Kidney (tissue), 13 donors: ENCODE measurements at regions not wholly inside any gene's neighbourhood (a gene's known extent, or its start where the extent isn't known, plus 50 kb on each side); places are given as distances from the start of the nearest gene placed in this dataset.

Experiments
- DNase-seq, 5 donors: peaks; one replicate each; pipeline ENCODE4 v3.0.0-alpha.2; 2013 to 2020
- FAIRE-seq: peaks from 2 replicates; lab custom pipeline; 2012; peaks lifted over from hg19 to GRCh38; lab: Jason Lieb, UNC
- H3K27ac ChIP-seq, 2 donors: one replicate each; pipeline ENCODE4 v1.7.0; 2013; ENCODE audit warnings: low read depth in 2 of 2, low read length in 2 of 2, inconsistent platforms in 1 of 2
- H3K27me3 ChIP-seq: one replicate; pipeline ENCODE4 v1.7.1; 2013; ENCODE audit warnings: low read length, inconsistent platforms; ENCODE audit not compliant: control insufficient read depth, insufficient read depth
- H3K36me3 ChIP-seq, 3 donors: one replicate each; pipeline versions ENCODE4 v1.7.0 to v1.7.1; 2013; ENCODE audit warnings: low read length in 3 of 3, control low read depth in 1 of 3, inconsistent platforms in 1 of 3; ENCODE audit not compliant: insufficient read depth in 3 of 3, control insufficient read depth in 2 of 3
- H3K4me1 ChIP-seq, 3 donors: one replicate each; pipeline versions ENCODE4 v1.7.0 to v1.7.1; 2013; ENCODE audit warnings: low read length in 3 of 3, inconsistent platforms in 1 of 3, low read depth in 1 of 3; ENCODE audit not compliant: control insufficient read depth in 2 of 3, insufficient read depth in 2 of 3
- H3K4me3 ChIP-seq, 3 donors: one replicate each; pipeline versions ENCODE4 v1.7.0 to v1.8.1; 2013; ENCODE audit warnings: low read length in 3 of 3, control low read depth in 1 of 3, inconsistent platforms in 1 of 3
- H3K9ac ChIP-seq, 3 donors: one replicate each; pipeline versions ENCODE4 v1.7.0 to v1.7.1; 2013; ENCODE audit warnings: low read length in 3 of 3, control low read depth in 1 of 3, inconsistent platforms in 1 of 3
- H3K9me3 ChIP-seq, 3 donors: one replicate each; pipeline versions ENCODE4 v1.7.0 to v1.7.1; 2013; ENCODE audit warnings: low read length in 3 of 3, control low read depth in 1 of 3, inconsistent platforms in 1 of 3; ENCODE audit not compliant: control insufficient read depth in 2 of 3, insufficient read depth in 1 of 3
- intact Hi-C: fragments of 100-400 bp; cut with DNase I; formaldehyde crosslinking; loops from one replicate; pipeline ENCODE4 v1.11.1; 2022
- TF ChIP-seq, protein P1 (sequence below): IDR thresholded peaks from 3 replicates; pipeline ENCODE4 v1.5.1; 2012; ENCODE audit warnings: mild to moderate bottlenecking, moderate library complexity, borderline replicate concordance; ENCODE audit not compliant: insufficient read depth; ENCODE audit errors: extremely low read depth
- donor health status: control.
- donor health status: control.
- donor health status: control.
- donor health status: control.
- donor health status: control.
- donor health status: DM: yes; HTN: yes; CAD: no.
- donor health status: Normal renal cell carcinoma (clear cell type).

- no peak overlapping the region for H3K27ac ChIP-seq
- TF ChIP-seq, protein P1, sequence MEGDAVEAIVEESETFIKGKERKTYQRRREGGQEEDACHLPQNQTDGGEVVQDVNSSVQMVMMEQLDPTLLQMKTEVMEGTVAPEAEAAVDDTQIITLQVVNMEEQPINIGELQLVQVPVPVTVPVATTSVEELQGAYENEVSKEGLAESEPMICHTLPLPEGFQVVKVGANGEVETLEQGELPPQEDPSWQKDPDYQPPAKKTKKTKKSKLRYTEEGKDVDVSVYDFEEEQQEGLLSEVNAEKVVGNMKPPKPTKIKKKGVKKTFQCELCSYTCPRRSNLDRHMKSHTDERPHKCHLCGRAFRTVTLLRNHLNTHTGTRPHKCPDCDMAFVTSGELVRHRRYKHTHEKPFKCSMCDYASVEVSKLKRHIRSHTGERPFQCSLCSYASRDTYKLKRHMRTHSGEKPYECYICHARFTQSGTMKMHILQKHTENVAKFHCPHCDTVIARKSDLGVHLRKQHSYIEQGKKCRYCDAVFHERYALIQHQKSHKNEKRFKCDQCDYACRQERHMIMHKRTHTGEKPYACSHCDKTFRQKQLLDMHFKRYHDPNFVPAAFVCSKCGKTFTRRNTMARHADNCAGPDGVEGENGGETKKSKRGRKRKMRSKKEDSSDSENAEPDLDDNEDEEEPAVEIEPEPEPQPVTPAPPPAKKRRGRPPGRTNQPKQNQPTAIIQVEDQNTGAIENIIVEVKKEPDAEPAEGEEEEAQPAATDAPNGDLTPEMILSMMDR = no peak
- H3K36me3 ChIP-seq = no peaks in the 10 kb centered on the region
- no peaks in the 10 kb centered on the region for H3K9me3 ChIP-seq
- FAIRE-seq = no peak
- intact Hi-C loops = no loop called here
- H3K4me3 ChIP-seq = no peak overlapping the region
- H3K4me1 ChIP-seq = no peaks in the 10 kb centered on the region
- no peak overlapping the region for H3K9ac ChIP-seq
- H3K27me3 ChIP-seq = no peaks in the 10 kb centered on the region
- DNase-seq = no peak
Measured at GRCh38 chr10:128550045-128550444, 423.8 kb upstream of the MKI67 start.

DNA sequence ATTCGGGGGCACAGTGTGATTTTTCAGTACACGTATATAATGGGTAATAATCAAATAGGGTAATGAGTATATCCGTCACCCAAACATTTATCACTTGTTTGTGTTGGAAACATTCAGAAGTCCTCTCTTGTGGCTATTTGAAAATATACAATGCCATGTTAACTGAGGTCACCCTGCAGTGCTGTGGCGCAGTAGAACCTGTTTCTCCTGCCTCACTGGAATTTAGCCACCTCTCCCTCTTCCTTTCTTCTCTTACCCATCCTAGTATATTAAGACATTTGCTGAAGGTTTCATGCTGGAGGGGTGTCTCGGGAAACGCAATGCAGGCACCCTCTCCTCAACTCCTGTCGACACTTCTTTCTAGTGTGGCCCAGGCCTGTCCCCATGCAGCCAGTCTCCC lies 425.3 kb upstream of the MKI67 start:
- no peak overlapping the region for H3K27ac ChIP-seq
- H3K4me3 ChIP-seq = no peak overlapping the region
- DNase-seq = no peak
- H3K4me1 ChIP-seq = no peaks in the 10 kb centered on the region
- TF ChIP-seq, protein P1 = no peak
- H3K36me3 ChIP-seq = no peaks in the 10 kb centered on the region
- FAIRE-seq = no peak
- intact Hi-C loops = no loop called here
- no peaks in the 10 kb centered on the region for H3K9me3 ChIP-seq
- no peaks in the 10 kb centered on the region for H3K27me3 ChIP-seq
- H3K9ac ChIP-seq = no peak overlapping the region

- TF ChIP-seq, protein P1 = no peak
- no peak for FAIRE-seq
- Histone ChIP-seq H3K4me1 (no peaks in the 10 kb centered on the region), H3K27me3 (no peaks in the 10 kb centered on the region), H3K4me3 (no peak overlapping the region), H3K9me3 (no peaks in the 10 kb centered on the region), H3K27ac (no peak overlapping the region), H3K9ac (no peak overlapping the region), H3K36me3 (no peaks in the 10 kb centered on the region)
- no peak for DNase-seq
- intact Hi-C loops = no loop called here
Measured at GRCh38 chr10:128553755-128554154, 427.5 kb upstream of the MKI67 start.
